CD8-positive, alpha-beta memory T cell (primary cell): ENCODE measurements at regions not wholly inside any gene's neighbourhood (a gene's known extent, or its start where the extent isn't known, plus 50 kb on each side); places are given as distances from the start of the nearest gene placed in this dataset.

Experiments
- CTCF ChIA-PET: fragments of 350-600 bp; sonication (Branson Sonifier 250); formaldehyde crosslinking; loops from one replicate; lab custom pipeline; 2021; ENCODE audit warnings: antibody characterized with exemption; lab: Charles Lee
- POLR2A ChIA-PET: fragments of 350-600 bp; sonication (Branson Sonifier 250); formaldehyde crosslinking; loops from one replicate; lab custom pipeline; 2021; ENCODE audit warnings: antibody characterized with exemption; lab: Charles Lee
- DNase-seq, 5 donors: peaks; one replicate each; pipeline versions ENCODE4 v3.0.0 to v3.0.0-alpha.2; 2020 to 2022; ENCODE audit warnings: mixed read lengths in 1 of 5
- H3K27ac ChIP-seq: one replicate; pipeline ENCODE4 v1.7.0; 2013; ENCODE audit warnings: low read depth, mild to moderate bottlenecking, low read length, moderate library complexity
- H3K27me3 ChIP-seq: 2 replicates; pipeline ENCODE4 v1.7.0; 2013; ENCODE audit warnings: low read length, mild to moderate bottlenecking; ENCODE audit not compliant: insufficient read depth, poor library complexity, severe bottlenecking
- H3K36me3 ChIP-seq: 2 replicates; pipeline ENCODE4 v1.7.0; 2013; ENCODE audit warnings: mild to moderate bottlenecking, low read length, moderate library complexity; ENCODE audit not compliant: insufficient read depth
- H3K4me1 ChIP-seq: 2 replicates; pipeline ENCODE4 v1.7.0; 2013; ENCODE audit warnings: mild to moderate bottlenecking, low read length, moderate library complexity; ENCODE audit not compliant: insufficient read depth
- H3K4me3 ChIP-seq: 2 replicates; pipeline ENCODE4 v1.7.0; 2013; ENCODE audit warnings: mild to moderate bottlenecking, low read length
- H3K9me3 ChIP-seq: 2 replicates; pipeline ENCODE4 v1.7.0; 2013; ENCODE audit warnings: mild to moderate bottlenecking, low read length
- H3K27ac Mint-ChIP-seq, 8 donors: one replicate each; pipeline ENCODE4 v1.8.0; 2020 to 2021; ENCODE audit warnings: mixed read lengths in 8 of 8, mild to moderate bottlenecking in 6 of 8, inconsistent platforms in 3 of 8, moderate library complexity in 3 of 8
- H3K27me3 Mint-ChIP-seq, 2 donors: one replicate each; pipeline ENCODE4 v1.8.0; 2020 to 2021; ENCODE audit warnings: mixed read lengths in 2 of 2, mild to moderate bottlenecking in 1 of 2, moderate library complexity in 1 of 2
- H3K36me3 Mint-ChIP-seq, 3 donors: one replicate each; pipeline ENCODE4 v1.8.0; 2020 to 2021; ENCODE audit warnings: mixed read lengths in 3 of 3, inconsistent platforms in 1 of 3, mild to moderate bottlenecking in 1 of 3
- H3K4me1 Mint-ChIP-seq, 3 donors: one replicate each; pipeline ENCODE4 v1.8.0; 2020 to 2021; ENCODE audit warnings: mixed read lengths in 3 of 3, inconsistent platforms in 1 of 3, mild to moderate bottlenecking in 1 of 3
- H3K4me3 Mint-ChIP-seq, 7 donors: one replicate each; pipeline ENCODE4 v1.8.0; 2020 to 2021; ENCODE audit warnings: mixed read lengths in 7 of 7, mild to moderate bottlenecking in 6 of 7, moderate library complexity in 4 of 7, inconsistent platforms in 2 of 7
- H3K9me3 Mint-ChIP-seq, 5 donors: one replicate each; pipeline ENCODE4 v1.8.0; 2020 to 2022; ENCODE audit warnings: mixed read lengths in 5 of 5, mild to moderate bottlenecking in 3 of 5, moderate library complexity in 2 of 5, inconsistent platforms in 1 of 5

DNA sequence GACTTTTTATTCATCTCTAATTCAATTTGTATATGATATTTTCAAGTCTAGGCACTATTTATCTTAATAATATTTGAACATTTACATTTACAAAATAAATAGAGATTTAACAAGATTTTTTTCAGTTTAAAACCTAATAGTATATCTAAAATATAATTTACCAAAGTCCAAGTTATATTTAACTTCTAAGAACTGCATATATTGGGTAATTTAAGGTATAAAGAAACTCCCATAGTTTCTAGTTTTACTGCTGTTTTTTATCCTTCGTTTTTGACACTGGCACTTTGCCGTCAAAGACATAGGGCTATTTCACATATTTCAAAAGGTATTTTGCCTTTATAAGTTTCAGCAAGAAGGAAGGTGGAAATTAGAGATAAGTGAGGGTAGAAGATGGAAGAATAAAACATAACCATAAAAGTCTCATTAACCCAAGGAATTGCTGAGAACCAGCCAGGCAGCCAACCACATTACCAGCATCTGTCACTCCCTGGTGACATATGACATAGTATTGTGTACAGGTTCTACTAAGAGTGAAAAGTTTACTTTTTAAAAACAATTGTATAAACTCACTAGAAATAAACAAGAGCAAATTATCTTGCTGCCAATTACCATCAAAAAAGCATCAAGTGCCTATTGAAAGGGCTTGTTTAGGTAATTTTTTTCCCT lies 251.5 kb downstream of the NSUN3 start:
- Mint-ChIP-seq H3K9me3 (peaks cover 0 to 6% (median under 1%) of the 10 kb centered on the region in 5 donors), H3K4me3 (no peak overlapping the region), H3K27ac (no peak overlapping the region), H3K36me3 (no peaks in the 10 kb centered on the region), H3K27me3 (no peaks in the 10 kb centered on the region), H3K4me1 (no peaks in the 10 kb centered on the region)
- ChIA-PET POLR2A (no interaction called here), CTCF (no interaction called here)
- Histone ChIP-seq H3K9me3 (no peaks in the 10 kb centered on the region), H3K4me3 (no peak overlapping the region), H3K36me3 (no peaks in the 10 kb centered on the region), H3K27me3 (no peaks in the 10 kb centered on the region), H3K4me1 (no peaks in the 10 kb centered on the region), H3K27ac (no peak overlapping the region)
- no peak for DNase-seq

DNA sequence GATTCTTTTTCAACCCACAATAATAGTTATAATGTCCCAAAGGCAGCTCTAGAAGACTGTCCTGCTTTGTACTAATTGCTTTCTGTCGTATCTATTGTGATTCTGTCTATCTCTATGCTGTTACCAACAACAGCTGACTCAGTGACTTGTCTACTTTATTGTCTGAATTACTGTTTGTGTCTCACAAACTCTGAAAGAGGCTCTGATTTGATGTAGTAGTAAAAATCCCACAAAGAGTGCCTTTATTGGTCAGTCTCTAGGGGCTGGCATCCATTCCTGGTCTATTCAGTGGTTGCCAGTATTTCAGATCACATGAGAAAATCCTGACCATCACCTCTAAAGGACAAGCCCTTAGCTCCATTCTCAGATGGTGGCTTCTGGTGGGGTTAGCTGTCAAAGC lies 254.2 kb downstream of the NSUN3 start:
- H3K27ac ChIP-seq, result no peak overlapping the region
- no peaks in the 10 kb centered on the region for H3K4me1 Mint-ChIP-seq
- no peak for DNase-seq
- H3K36me3 ChIP-seq, result no peaks in the 10 kb centered on the region
- H3K4me1 ChIP-seq, result no peaks in the 10 kb centered on the region
- ChIA-PET CTCF (no interaction called here), POLR2A (no interaction called here)
- no peak overlapping the region for H3K27ac Mint-ChIP-seq
- H3K27me3 ChIP-seq, result no peaks in the 10 kb centered on the region
- H3K9me3 Mint-ChIP-seq, result peaks cover 0 to 13% (median 6%) of the 10 kb centered on the region in 5 donors
- no peaks in the 10 kb centered on the region for H3K9me3 ChIP-seq
- no peaks in the 10 kb centered on the region for H3K36me3 Mint-ChIP-seq
- H3K27me3 Mint-ChIP-seq, result no peaks in the 10 kb centered on the region
- no peak overlapping the region for H3K4me3 ChIP-seq
- no peak overlapping the region for H3K4me3 Mint-ChIP-seq

DNA sequence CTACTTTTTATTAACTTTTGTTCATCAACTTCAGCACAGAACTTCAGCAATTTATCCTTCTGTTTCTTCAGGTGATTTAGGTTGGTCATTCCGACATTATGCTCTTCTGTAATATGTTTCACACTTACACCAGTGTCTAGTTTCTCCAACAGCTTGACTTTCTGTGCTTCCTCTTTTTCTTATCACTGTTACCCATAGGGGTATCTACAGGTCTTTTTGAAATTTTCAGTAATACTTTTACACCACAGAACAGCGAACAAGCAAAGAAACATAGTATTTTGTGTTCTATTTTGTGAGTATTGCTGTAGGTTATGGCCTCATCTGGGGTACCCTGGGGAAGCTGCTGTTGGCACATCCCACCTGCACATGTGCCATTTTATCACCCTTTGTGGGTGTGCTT lies 260.7 kb downstream of the NSUN3 start:
- no peak for DNase-seq
- no peaks in the 10 kb centered on the region for H3K27me3 Mint-ChIP-seq
- POLR2A ChIA-PET, result no interaction called here
- Histone ChIP-seq H3K27me3 (no peaks in the 10 kb centered on the region), H3K27ac (no peak overlapping the region), H3K4me1 (no peaks in the 10 kb centered on the region), H3K36me3 (no peaks in the 10 kb centered on the region), H3K4me3 (no peak overlapping the region), H3K9me3 (no peaks in the 10 kb centered on the region)
- H3K36me3 Mint-ChIP-seq, result no peaks in the 10 kb centered on the region
- no peak overlapping the region for H3K27ac Mint-ChIP-seq
- CTCF ChIA-PET, result no interaction called here
- peaks cover 0 to 16% (median 9%) of the 10 kb centered on the region in 5 donors for H3K9me3 Mint-ChIP-seq
- H3K4me3 Mint-ChIP-seq, result no peak overlapping the region
- no peaks in the 10 kb centered on the region for H3K4me1 Mint-ChIP-seq

DNA sequence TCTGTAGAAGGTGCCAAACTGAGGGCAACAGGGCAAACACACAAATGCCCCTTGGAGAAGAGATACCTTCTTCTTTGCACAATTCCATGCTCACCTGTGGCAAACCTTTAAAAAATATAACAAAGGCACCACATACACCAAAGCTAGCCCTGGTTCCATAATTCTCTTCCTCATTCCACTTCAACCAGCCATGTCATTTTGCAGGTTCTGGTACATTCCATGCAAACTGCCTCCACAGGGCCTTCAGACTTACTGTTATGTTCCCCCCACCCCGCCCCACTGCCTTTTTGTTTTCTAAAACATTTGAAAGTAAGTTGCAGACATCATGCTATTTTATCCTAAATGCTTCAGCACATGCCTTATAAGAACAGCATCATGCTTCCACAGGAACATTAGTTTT lies 269.0 kb downstream of the NSUN3 start:
- POLR2A ChIA-PET, result no interaction called here
- Mint-ChIP-seq H3K27ac (no peak overlapping the region), H3K9me3 (peaks cover 0 to 4% (median 0%) of the 10 kb centered on the region in 5 donors), H3K36me3 (no peaks in the 10 kb centered on the region), H3K4me3 (no peak overlapping the region), H3K27me3 (no peaks in the 10 kb centered on the region), H3K4me1 (no peaks in the 10 kb centered on the region)
- Histone ChIP-seq H3K9me3 (no peaks in the 10 kb centered on the region), H3K4me3 (no peak overlapping the region), H3K4me1 (no peaks in the 10 kb centered on the region), H3K27ac (no peak overlapping the region), H3K36me3 (no peaks in the 10 kb centered on the region), H3K27me3 (no peaks in the 10 kb centered on the region)
- CTCF ChIA-PET, result no interaction called here
- DNase-seq, result no peak

DNA sequence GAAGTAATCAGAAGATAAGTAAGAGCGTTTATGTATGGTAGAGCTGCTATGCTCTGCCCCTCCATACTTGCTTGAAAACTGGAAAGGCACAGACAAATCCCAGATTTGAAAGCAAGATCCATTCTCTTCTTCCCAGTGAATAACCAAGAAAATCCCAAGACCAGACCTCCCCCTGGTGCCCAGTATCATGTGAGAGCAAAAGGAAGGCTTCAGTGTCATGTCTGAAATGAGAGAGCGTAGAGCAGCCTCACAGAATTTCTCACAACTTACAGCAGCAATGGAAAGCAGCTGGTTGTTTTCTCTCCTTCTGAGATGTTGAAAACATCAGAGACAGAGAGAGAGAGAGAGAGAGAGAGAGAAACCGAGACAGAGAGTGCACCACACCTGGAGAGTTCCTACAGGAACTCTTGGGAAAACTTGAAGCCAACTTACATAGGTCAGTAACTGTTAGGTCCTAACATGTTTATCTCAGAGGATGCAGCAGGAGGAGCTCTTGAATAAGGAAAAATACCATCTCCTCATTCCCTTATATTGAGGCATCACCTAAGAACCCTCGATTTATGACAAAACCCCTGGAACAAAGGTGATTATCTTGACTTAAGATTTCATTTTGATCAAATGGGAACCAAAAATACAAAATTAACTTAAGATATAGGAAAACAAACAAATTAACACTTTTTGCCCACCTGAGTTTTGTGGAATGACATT lies 273.3 kb downstream of the NSUN3 start:
- DNase-seq, result no peak
- Histone ChIP-seq H3K27me3 (no peaks in the 10 kb centered on the region), H3K4me1 (no peaks in the 10 kb centered on the region), H3K4me3 (no peak overlapping the region), H3K36me3 (no peaks in the 10 kb centered on the region), H3K27ac (no peak overlapping the region), H3K9me3 (no peaks in the 10 kb centered on the region)
- H3K4me1 Mint-ChIP-seq, result no peaks in the 10 kb centered on the region
- ChIA-PET POLR2A (no interaction called here), CTCF (no interaction called here)
- peaks cover 0 to 5% (median 0%) of the 10 kb centered on the region in 5 donors for H3K9me3 Mint-ChIP-seq
- H3K27me3 Mint-ChIP-seq, result peaks cover 0 to 2% of the 10 kb centered on the region in 2 donors
- H3K4me3 Mint-ChIP-seq, result no peak overlapping the region
- H3K27ac Mint-ChIP-seq, result no peak overlapping the region
- no peaks in the 10 kb centered on the region for H3K36me3 Mint-ChIP-seq

DNA sequence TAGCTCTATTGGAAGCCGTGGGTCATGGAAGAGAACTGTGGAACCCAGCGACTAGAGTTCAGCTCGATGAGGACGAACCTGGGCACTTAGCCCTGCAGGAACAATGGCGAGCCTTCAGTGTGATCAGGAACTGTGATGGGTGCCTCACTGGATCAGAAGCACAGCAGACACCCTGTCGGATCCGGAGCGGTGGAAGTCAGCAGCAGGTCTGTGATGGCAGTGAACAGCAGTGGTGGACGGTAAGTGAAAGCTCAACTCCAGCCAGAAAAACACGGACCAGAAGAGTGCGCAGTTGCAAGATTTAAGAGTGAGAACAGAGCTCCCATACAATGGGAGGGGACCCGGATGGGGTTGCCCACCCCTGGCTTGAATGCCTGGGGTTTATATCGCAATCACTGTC lies 282.2 kb downstream of the NSUN3 start:
- H3K9me3 ChIP-seq, result no peaks in the 10 kb centered on the region
- no peaks in the 10 kb centered on the region for H3K36me3 ChIP-seq
- H3K27ac ChIP-seq, result no peak overlapping the region
- ChIA-PET POLR2A (no interaction called here), CTCF (no interaction called here)
- H3K36me3 Mint-ChIP-seq, result no peaks in the 10 kb centered on the region
- no peak overlapping the region for H3K27ac Mint-ChIP-seq
- H3K4me1 ChIP-seq, result no peaks in the 10 kb centered on the region
- no peaks in the 10 kb centered on the region for H3K27me3 Mint-ChIP-seq
- peak in 1 of 5 donors; percentile 28 for DNase-seq
- H3K4me1 Mint-ChIP-seq, result no peaks in the 10 kb centered on the region
- H3K9me3 Mint-ChIP-seq, result peaks cover 3 to 10% (median 5%) of the 10 kb centered on the region in 5 donors
- H3K4me3 ChIP-seq, result no peak overlapping the region
- H3K4me3 Mint-ChIP-seq, result no peak overlapping the region
- H3K27me3 ChIP-seq, result no peaks in the 10 kb centered on the region

DNA sequence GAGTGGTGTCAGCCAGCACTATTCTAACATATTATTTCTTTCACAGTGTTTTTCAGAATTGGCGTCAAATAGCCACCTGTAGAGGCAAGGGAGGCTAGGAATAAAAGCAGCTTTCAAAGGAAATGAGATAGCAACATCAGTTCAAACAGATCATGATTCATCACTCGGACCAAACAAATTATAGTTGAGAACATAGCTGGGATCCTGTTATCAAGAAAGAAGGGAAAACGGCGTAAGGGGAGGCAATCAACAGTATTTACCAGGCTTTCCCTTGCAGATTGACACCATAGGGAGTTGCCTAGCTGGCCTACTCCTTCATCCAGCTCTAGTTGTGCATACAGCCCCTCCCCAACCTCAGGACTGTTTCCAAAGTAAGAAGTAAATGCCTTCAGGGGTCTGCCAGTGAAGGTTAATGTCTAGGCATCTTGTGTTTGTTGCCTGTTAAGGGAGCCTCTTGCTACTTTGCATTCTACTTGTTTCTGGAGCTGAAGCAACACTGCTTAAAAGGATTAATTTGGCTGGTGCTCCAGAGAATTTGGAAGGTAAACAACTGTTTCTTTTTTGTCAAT lies 286.5 kb downstream of the NSUN3 start:
- Histone ChIP-seq H3K27ac (no peak overlapping the region), H3K4me3 (no peak overlapping the region), H3K9me3 (no peaks in the 10 kb centered on the region), H3K27me3 (no peaks in the 10 kb centered on the region), H3K4me1 (no peaks in the 10 kb centered on the region), H3K36me3 (no peaks in the 10 kb centered on the region)
- Mint-ChIP-seq H3K4me3 (no peak overlapping the region), H3K27ac (peak overlapping the region in 1 of 8 donors; percentile 76), H3K36me3 (no peaks in the 10 kb centered on the region), H3K27me3 (no peaks in the 10 kb centered on the region), H3K9me3 (peaks cover 3 to 9% (median 5%) of the 10 kb centered on the region in 5 donors), H3K4me1 (no peaks in the 10 kb centered on the region)
- CTCF ChIA-PET, result no interaction called here
- no peak for DNase-seq
- POLR2A ChIA-PET, result no interaction called here

DNA sequence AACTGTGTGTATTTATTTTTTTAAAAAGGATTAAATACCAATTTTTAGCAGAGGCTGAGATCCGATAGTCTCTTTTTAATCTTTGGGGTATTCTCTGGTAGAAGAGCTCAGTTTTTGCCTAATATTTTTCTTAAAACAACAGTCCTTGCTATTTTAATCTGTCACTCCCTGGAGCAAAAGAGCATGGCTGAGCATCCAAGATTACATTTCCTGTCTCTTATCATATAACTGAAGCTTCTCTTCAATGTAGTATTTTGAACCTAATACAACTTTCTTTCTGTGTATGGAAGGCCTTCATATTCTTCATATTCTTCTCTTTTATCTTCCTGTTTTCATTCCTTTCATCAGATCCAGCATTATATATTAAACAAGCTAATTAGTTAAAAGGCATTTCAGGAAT lies 293.7 kb downstream of the NSUN3 start:
- Mint-ChIP-seq H3K4me1 (no peaks in the 10 kb centered on the region), H3K36me3 (no peaks in the 10 kb centered on the region), H3K27ac (no peak overlapping the region), H3K9me3 (peaks cover 0 to 5% (median 2%) of the 10 kb centered on the region in 5 donors), H3K27me3 (no peaks in the 10 kb centered on the region), H3K4me3 (no peak overlapping the region)
- H3K36me3 ChIP-seq, result no peaks in the 10 kb centered on the region
- H3K9me3 ChIP-seq, result no peaks in the 10 kb centered on the region
- CTCF ChIA-PET, result interaction anchor here (1.2 kb wide), 1 partner anchor 9 kb away, joined by 4 read pairs; no protein-coding TSS in a partner anchor
- H3K27ac ChIP-seq, result no peak overlapping the region
- DNase-seq, result no peak
- POLR2A ChIA-PET, result no interaction called here
- no peak overlapping the region for H3K4me3 ChIP-seq
- no peaks in the 10 kb centered on the region for H3K4me1 ChIP-seq
- H3K27me3 ChIP-seq, result no peaks in the 10 kb centered on the region
